GM18517 (cell line): ENCODE measurements at regions not wholly inside any gene's neighbourhood (a gene's known extent, or its start where the extent isn't known, plus 50 kb on each side); places are given as distances from the start of the nearest gene placed in this dataset.
"Not testable (repeated sequence)": the region's sequence is repeated elsewhere in the genome, so short reads cannot be mapped to it uniquely, and the experiment has no call there.

Experiments used
- ATAC-seq: cut with Tn5 transposase; IDR thresholded peaks from one replicate; pipeline ENCODE4 v1.9.1; 2021; ENCODE audit warnings: mild to moderate bottlenecking, moderate library complexity; ENCODE audit not compliant: unreplicated experiment

GRCh38 chr4:26204249-26204825, 116.5 kb upstream of the RBPJ start:
- ATAC-seq: no peak

GRCh38 chr4:26204911-26205370, 115.9 kb upstream of the RBPJ start:
- no peak for ATAC-seq

GRCh38 chr4:26206339-26206738, 114.5 kb upstream of the RBPJ start:
- no peak for ATAC-seq

GRCh38 chr4:26206999-26207398, 113.8 kb upstream of the RBPJ start:
- ATAC-seq: no peak

- ATAC-seq: no peak
Measured at GRCh38 chr4:26207631-26208030, 113.2 kb upstream of the RBPJ start.

- no peak for ATAC-seq
Measured at GRCh38 chr4:26208237-26208994, 112.4 kb upstream of the RBPJ start.

GRCh38 chr4:26209378-26209777, 111.4 kb upstream of the RBPJ start:
- ATAC-seq: not testable (repeated sequence)

GRCh38 chr4:26212528-26212927, 108.3 kb upstream of the RBPJ start:
- ATAC-seq: no peak

GRCh38 chr4:26213317-26213716, 107.5 kb upstream of the RBPJ start:
- ATAC-seq: no peak

- no peak for ATAC-seq
Measured at GRCh38 chr4:26214994-26215393, 105.8 kb upstream of the RBPJ start.

- ATAC-seq: no peak
Measured at GRCh38 chr4:26215725-26216124, 105.1 kb upstream of the RBPJ start.

GRCh38 chr4:26217481-26217880, 103.3 kb upstream of the RBPJ start:
- ATAC-seq: no peak

GRCh38 chr4:26217961-26218676, 102.7 kb upstream of the RBPJ start:
- peak; percentile 86 for ATAC-seq

- ATAC-seq: peak; percentile 19
Measured at GRCh38 chr4:26218677-26219605, 101.9 kb upstream of the RBPJ start.

- no peak for ATAC-seq
Measured at GRCh38 chr4:26220696-26221095, 100.1 kb upstream of the RBPJ start.

GRCh38 chr4:26223155-26223554, 97.7 kb upstream of the RBPJ start:
- no peak for ATAC-seq

GRCh38 chr4:26226629-26227376, 94.0 kb upstream of the RBPJ start:
- ATAC-seq: no peak

- ATAC-seq: no peak
Measured at GRCh38 chr4:26227601-26228229, 93.1 kb upstream of the RBPJ start.

GRCh38 chr4:26228883-26229282, 91.9 kb upstream of the RBPJ start:
- ATAC-seq: no peak

GRCh38 chr4:26229974-26230373, 90.8 kb upstream of the RBPJ start:
- ATAC-seq: no peak
